HepG2 (cell line): ENCODE measurements at regions not wholly inside any gene's neighbourhood (a gene's known extent, or its start where the extent isn't known, plus 50 kb on each side); places are given as distances from the start of the nearest gene placed in this dataset.

Source experiments
- ATAC-seq: fragments of 200-7000 bp; cut with Tn5 transposase; 3 replicates; pipeline ENCODE4 v1.9.1; 2020; ENCODE audit warnings: mild to moderate bottlenecking, moderate library complexity
- BruUV-seq: library from RNA; stranded (reverse); fragments of 400-500 nt; replicated peaks from 2 replicates; lab custom pipeline; 2021; lab: Mats Ljungman, UMichigan
- CTCF ChIA-PET: fragments of 300-600 bp; formaldehyde crosslinking; extraction: SDS; loops from one replicate; lab custom pipeline; 2021; ENCODE audit warnings: low total read pairs, inconsistent platforms, low intra/inter-chr PET ratio; lab: Yijun Ruan, JAX
- POLR2A ChIA-PET: fragments of 350-600 bp; sonication (Branson Sonifier 250); formaldehyde crosslinking; loops from one replicate; lab custom pipeline; 2020; ENCODE audit warnings: antibody characterized with exemption, inconsistent platforms; lab: Yijun Ruan, JAX
- DNase-seq: peaks from one replicate; pipeline ENCODE4 v3.0.0-alpha.2; 2015; ENCODE audit warnings: low spot score
- FAIRE-seq: peaks from 3 replicates; lab custom pipeline; 2011; peaks lifted over from hg19 to GRCh38; lab: Jason Lieb, UNC
- H2AFZ ChIP-seq: one replicate; pipeline ENCODE4 v1.6.1; 2011; ENCODE audit warnings: low read length, inconsistent platforms
- H3K27ac ChIP-seq: fragments of 300-600 bp; 3 replicates; pipeline ENCODE4 v1.8.0; 2011; ENCODE audit warnings: mixed run types, mild to moderate bottlenecking, mixed read lengths, low read length, inconsistent platforms; ENCODE audit not compliant: insufficient read depth; ENCODE audit errors: extremely low read length
- H3K27me3 ChIP-seq, 2 experiments: fragments of 200-600 bp in 1 of 2; 2 replicates in 1 of 2; 3 replicates in 1 of 2; pipeline versions ENCODE4 v1.6.0 to v1.8.0; 2011; ENCODE audit warnings: low read length in 2 of 2, mild to moderate bottlenecking in 2 of 2, moderate library complexity in 2 of 2, inconsistent platforms in 1 of 2; ENCODE audit not compliant: insufficient read depth in 2 of 2, control insufficient read depth in 1 of 2
- H3K36me3 ChIP-seq, 2 experiments: fragments of 200-600 bp in 1 of 2; replicated peaks in 1 of 2; 2 replicates in 1 of 2; 3 replicates in 1 of 2; pipeline versions ENCODE4 v1.5.1 to v1.8.0; 2011; ENCODE audit warnings: low read length in 2 of 2, inconsistent platforms in 1 of 2; ENCODE audit not compliant: insufficient read depth in 2 of 2, control insufficient read depth in 1 of 2
- H3K4me1 ChIP-seq: 2 replicates; pipeline ENCODE4 v1.5.1; 2012; ENCODE audit warnings: low read length, inconsistent platforms; ENCODE audit not compliant: insufficient read depth
- H3K4me2 ChIP-seq: 2 replicates; pipeline ENCODE4 v1.6.0; 2011; ENCODE audit warnings: low read depth, low read length, inconsistent platforms
- H3K4me3 ChIP-seq, 3 experiments: fragments of 200-600 bp in 1 of 3; sonication (generic), shearing (Covaris generic) in 1 of 3; replicated peaks in 1 of 3; 2 replicates each; pipeline ENCODE4 v1.5.1; 2011 to 2016; ENCODE audit warnings: low read length in 3 of 3, inconsistent platforms in 2 of 3, low read depth in 2 of 3, mild to moderate bottlenecking in 2 of 3, control low read depth in 1 of 3, mixed read lengths in 1 of 3; ENCODE audit not compliant: insufficient read depth in 1 of 3
- H3K79me2 ChIP-seq: one replicate; pipeline ENCODE4 v1.6.1; 2011; ENCODE audit warnings: low read length, inconsistent platforms; ENCODE audit not compliant: insufficient read depth
- H3K9ac ChIP-seq: 2 replicates; pipeline ENCODE4 v1.6.0; 2011; ENCODE audit warnings: mild to moderate bottlenecking, low read depth, low read length, inconsistent platforms; ENCODE audit not compliant: insufficient read depth
- H3K9me3 ChIP-seq: 2 replicates; pipeline ENCODE4 v1.5.1; 2012; ENCODE audit warnings: mild to moderate bottlenecking, low read length
- H4K20me1 ChIP-seq: 2 replicates; pipeline ENCODE4 v1.6.0; 2011; ENCODE audit warnings: inconsistent platforms, mild to moderate bottlenecking, low read length, moderate library complexity; ENCODE audit not compliant: insufficient read depth
- ATF7-NPFF ChIP-seq: sonication (generic); formaldehyde crosslinking; IDR thresholded peaks from 2 replicates; pipeline ENCODE4 v1.8.1; 2023; ENCODE audit warnings: mild to moderate bottlenecking, low read depth, missing genetic modification reagents, moderate library complexity
- CBX1 ChIP-seq: IDR thresholded peaks from one replicate; pipeline ENCODE4 v1.6.1; 2016; ENCODE audit warnings: antibody characterized with exemption, low read depth
- FOXO1 ChIP-seq: sonication (generic); formaldehyde crosslinking; IDR thresholded peaks from 2 replicates; pipeline ENCODE4 v1.4.0; 2020; ENCODE audit warnings: missing genetic modification reagents
- GATA4 ChIP-seq: sonication (generic); IDR thresholded peaks from 2 replicates; pipeline ENCODE4 v1.6.1; 2016; ENCODE audit warnings: antibody characterized with exemption, low read depth, borderline replicate concordance
- HNF1B ChIP-seq: sonication (generic); formaldehyde crosslinking; IDR thresholded peaks from 2 replicates; pipeline ENCODE4 v1.5.1; 2020; ENCODE audit warnings: mild to moderate bottlenecking, moderate library complexity, missing genetic modification reagents
- MAX ChIP-seq: IDR thresholded peaks from 2 replicates; pipeline ENCODE4 v1.6.1; 2012; ENCODE audit warnings: inconsistent platforms
- SNRNP70 ChIP-seq: fragments of 200-400 bp; formaldehyde crosslinking; IDR thresholded peaks from 2 replicates; pipeline ENCODE4 v1.6.1; 2017; ENCODE audit warnings: mild to moderate bottlenecking, low read depth, low read length, moderate library complexity
- SOX5 ChIP-seq: IDR thresholded peaks from 2 replicates; pipeline ENCODE4 v1.6.1; 2016; ENCODE audit warnings: borderline replicate concordance
- SP1 ChIP-seq, 2 experiments: fragments of 450-650 bp in 1 of 2; sonication (generic) in 1 of 2; formaldehyde crosslinking in 1 of 2; IDR thresholded peaks; 2 replicates each; pipeline versions ENCODE4 v1.4.0 to v1.6.1; 2016 to 2020; ENCODE audit warnings: missing genetic modification reagents in 1 of 2
- TBL1XR1 ChIP-seq: fragments of 150-350 bp; IDR thresholded peaks from 2 replicates; pipeline ENCODE4 v1.6.1; 2014; ENCODE audit warnings: borderline replicate concordance, low read length; ENCODE audit not compliant: partially characterized antibody
- U2AF2 ChIP-seq: fragments of 200-400 bp; formaldehyde crosslinking; IDR thresholded peaks from 2 replicates; pipeline ENCODE4 v1.6.1; 2017; ENCODE audit warnings: low read depth, mild to moderate bottlenecking, low read length
- ZNF703 ChIP-seq: sonication (generic); formaldehyde crosslinking; IDR thresholded peaks from 2 replicates; pipeline ENCODE4 v1.5.1; 2020; ENCODE audit warnings: missing genetic modification reagents, mild to moderate bottlenecking, moderate library complexity, borderline replicate concordance
- WGBS: methylation state at CpG from one replicate; pipeline ENCODE4 v1.1.6; 2017; ENCODE audit warnings: low lambda C conversion rate; 5-methylcytosine and 5-hydroxymethylcytosine counted together
- in situ Hi-C: cut with HindIII; loops from 2 replicates; pipeline ENCODE4 v1.10.0; 2017; ENCODE audit warnings: low pct_unique_long_range_greater_than_20kb; ENCODE audit not compliant: extremely low pct_ligation_motif_present
- intact Hi-C: fragments of 100-400 bp; cut with micrococcal nuclease; formaldehyde crosslinking; loops from one replicate; pipeline ENCODE4 v1.10.0; 2022; ENCODE audit not compliant: unreplicated experiment

DNA sequence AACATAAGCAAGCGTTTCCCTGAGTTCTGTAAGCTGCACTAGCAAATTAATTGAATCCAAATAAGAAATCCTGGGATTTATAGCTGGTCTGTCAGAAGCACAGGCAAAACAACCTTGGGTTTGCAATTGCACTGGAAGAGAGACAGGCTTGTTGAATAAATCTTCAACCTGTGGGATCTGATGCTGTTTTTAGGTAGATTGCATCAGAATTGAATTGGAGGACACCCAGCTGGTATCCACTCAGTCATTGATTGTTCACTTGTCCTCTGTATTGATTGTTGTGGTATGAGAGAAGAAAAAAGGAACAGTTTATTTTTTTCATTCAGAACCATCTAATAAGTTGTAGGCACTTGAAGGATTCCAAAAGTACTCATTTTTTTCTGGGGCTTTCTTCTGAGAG, 497.4 kb downstream of the SIPA1L2 start:
- H3K27ac ChIP-seq = no peak overlapping the region
- FAIRE-seq = no peak
- H3K4me2 ChIP-seq = no peak overlapping the region
- TF ChIP-seq CBX1 (no peak), SNRNP70 (no peak), TBL1XR1 (no peak), SOX5 (CRISPR knock-in tag) (no peak), FOXO1 (CRISPR knock-in tag) (no peak), ATF7-NPFF (CRISPR knock-in tag) (no peak), SP1 (IDR thresholded peaks at IDR 0.05) (no peak), SP1 (CRISPR knock-in tag; IDR thresholded peaks at IDR 0.05) (no peak), ZNF703 (CRISPR knock-in tag) (no peak), MAX (no peak), GATA4 (no peak), U2AF2 (no peak), HNF1B (CRISPR knock-in tag) (no peak)
- TF ChIP-seq, all 625 proteins: peak for 0
- H2AFZ ChIP-seq = no peak overlapping the region
- H3K9me3 ChIP-seq = 0 out of 2 replicates have a peak, but pooled peaks cover 3% of the 10 kb centered on the region
- intact Hi-C loops (no loop called here), in situ Hi-C loops (no loop called here)
- POLR2A ChIA-PET = no interaction called here
- H3K9ac ChIP-seq = no peak overlapping the region
- H3K36me3 ChIP-seq = no peaks in the 10 kb centered on the region
- CTCF ChIA-PET = no interaction called here
- ATAC-seq (no peak), DNase-seq (no peak)
- BruUV-seq = no TSS peak
- H3K4me3 ChIP-seq = no peak overlapping the region
- 0% methylated on average over 1 of the region's 1 CpG for WGBS
- H3K27me3 ChIP-seq = no peaks in the 10 kb centered on the region
- H4K20me1 ChIP-seq = no peaks in the 10 kb centered on the region
- no peaks in the 10 kb centered on the region for H3K79me2 ChIP-seq
- no peaks in the 10 kb centered on the region for H3K4me1 ChIP-seq
